HFF-Myc (cell line): ENCODE measurements at regions not wholly inside any gene's neighbourhood (a gene's known extent, or its start where the extent isn't known, plus 50 kb on each side); places are given as distances from the start of the nearest gene placed in this dataset.

ENCODE experiments used
- DNase-seq: peaks from one replicate; pipeline ENCODE4 v3.0.0-alpha.2; 2011; ENCODE audit warnings: low read depth; ENCODE audit errors: extremely low read depth
- H3K4me3 ChIP-seq: replicated peaks from 2 replicates; pipeline ENCODE4 v1.5.1; 2011; ENCODE audit warnings: low read depth, mild to moderate bottlenecking, control low read depth, low read length
- CTCF ChIP-seq: IDR thresholded peaks from 2 replicates; pipeline ENCODE4 v1.5.1; 2012; ENCODE audit warnings: mild to moderate bottlenecking, low read depth, low read length, control low read depth; ENCODE audit errors: missing control alignments

- H3K4me3 ChIP-seq: no peak overlapping the region
- no peak for DNase-seq
- TF ChIP-seq CTCF: no peak
These were observed 637.8 kb upstream of the VSTM2A start for GRCh38 chr7:53904355-53904754.

GRCh38 chr7:53917637-53918036 is 624.5 kb upstream of the VSTM2A start:
- DNase-seq: no peak
- H3K4me3 ChIP-seq: no peak overlapping the region
- no peak for TF ChIP-seq CTCF

GRCh38 chr7:53920011-53920410 is 622.2 kb upstream of the VSTM2A start:
- TF ChIP-seq CTCF: no peak
- H3K4me3 ChIP-seq: no peak overlapping the region
- DNase-seq: no peak

- no peak overlapping the region for H3K4me3 ChIP-seq
- DNase-seq: no peak
- TF ChIP-seq CTCF: no peak
These were observed 601.7 kb upstream of the VSTM2A start for GRCh38 chr7:53940483-53940882.

GRCh38 chr7:53947732-53948131 is 594.4 kb upstream of the VSTM2A start:
- no peak overlapping the region for H3K4me3 ChIP-seq
- TF ChIP-seq CTCF: no peak

GRCh38 chr7:53965716-53966115 is 576.5 kb upstream of the VSTM2A start:
- no peak overlapping the region for H3K4me3 ChIP-seq
- TF ChIP-seq CTCF: no peak
- no peak for DNase-seq

More at GRCh38 chr7:53947732-53948131, 594.4 kb upstream of the VSTM2A start:
- DNase-seq: no peak

- DNase-seq: no peak
- no peak overlapping the region for H3K4me3 ChIP-seq
- no peak for TF ChIP-seq CTCF
These were observed 558.7 kb upstream of the VSTM2A start for GRCh38 chr7:53983480-53983879.
